ENCODE measurements at regions not wholly inside any gene's neighbourhood (a gene's known extent, or its start where the extent isn't known, plus 50 kb on each side); places are given as distances from the start of the nearest gene placed in this dataset.

DNA sequence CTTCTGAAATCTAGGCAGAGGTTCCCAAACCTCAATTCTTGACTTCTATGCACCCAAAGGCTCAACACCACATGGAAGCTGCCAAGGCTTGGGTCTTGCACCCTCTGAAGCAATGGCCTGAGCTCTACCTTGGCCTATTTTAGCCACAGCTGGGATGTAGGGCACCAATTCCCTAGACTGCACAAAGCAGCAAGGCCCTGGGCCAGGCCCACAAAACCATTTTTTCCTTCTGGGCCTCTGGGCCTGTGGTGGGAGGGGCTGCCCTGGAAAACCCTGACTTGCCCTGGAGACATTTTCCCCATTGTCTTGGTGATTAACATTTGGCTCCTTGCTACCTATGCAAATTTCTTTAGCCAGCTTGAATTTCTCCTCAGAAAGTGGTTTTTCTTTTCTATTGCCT is 315.2 kb downstream of the DCDC2C start:
- no peak for DNase-seq (ENCODE audit: low read depth)
- H3K4me3 ChIP-seq (replicated peaks; ENCODE audit: low read depth, low read length) = no peak overlapping the region
- TF ChIP-seq, protein P1, sequence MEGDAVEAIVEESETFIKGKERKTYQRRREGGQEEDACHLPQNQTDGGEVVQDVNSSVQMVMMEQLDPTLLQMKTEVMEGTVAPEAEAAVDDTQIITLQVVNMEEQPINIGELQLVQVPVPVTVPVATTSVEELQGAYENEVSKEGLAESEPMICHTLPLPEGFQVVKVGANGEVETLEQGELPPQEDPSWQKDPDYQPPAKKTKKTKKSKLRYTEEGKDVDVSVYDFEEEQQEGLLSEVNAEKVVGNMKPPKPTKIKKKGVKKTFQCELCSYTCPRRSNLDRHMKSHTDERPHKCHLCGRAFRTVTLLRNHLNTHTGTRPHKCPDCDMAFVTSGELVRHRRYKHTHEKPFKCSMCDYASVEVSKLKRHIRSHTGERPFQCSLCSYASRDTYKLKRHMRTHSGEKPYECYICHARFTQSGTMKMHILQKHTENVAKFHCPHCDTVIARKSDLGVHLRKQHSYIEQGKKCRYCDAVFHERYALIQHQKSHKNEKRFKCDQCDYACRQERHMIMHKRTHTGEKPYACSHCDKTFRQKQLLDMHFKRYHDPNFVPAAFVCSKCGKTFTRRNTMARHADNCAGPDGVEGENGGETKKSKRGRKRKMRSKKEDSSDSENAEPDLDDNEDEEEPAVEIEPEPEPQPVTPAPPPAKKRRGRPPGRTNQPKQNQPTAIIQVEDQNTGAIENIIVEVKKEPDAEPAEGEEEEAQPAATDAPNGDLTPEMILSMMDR (IDR thresholded peaks at IDR 0.05; ENCODE audit: low read length, missing control alignments) = no peak

DNA sequence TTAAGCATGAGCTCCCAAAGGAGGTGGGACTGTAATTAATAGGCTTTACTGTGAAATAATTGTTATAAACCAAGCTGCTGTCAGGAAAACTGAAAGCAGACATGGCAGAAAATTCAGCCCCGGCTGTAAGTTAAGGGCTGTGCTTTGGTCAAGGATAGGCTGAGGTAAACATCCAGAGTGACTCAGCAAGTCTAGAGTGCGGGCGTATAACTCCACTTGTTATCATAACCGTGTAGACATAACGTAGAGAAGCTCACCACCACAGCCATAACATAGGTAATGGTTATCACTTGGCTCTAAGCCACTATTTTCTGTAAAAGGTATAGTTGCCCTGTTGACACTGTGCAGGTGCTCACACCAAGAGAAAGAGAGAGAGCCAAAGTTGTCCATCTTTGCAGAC is 316.8 kb downstream of the DCDC2C start:
- no peak overlapping the region for H3K4me3 ChIP-seq (replicated peaks; ENCODE audit: low read depth, low read length)
- TF ChIP-seq, protein P1 (IDR thresholded peaks at IDR 0.05; ENCODE audit: low read length, missing control alignments) = no peak
- peak; percentile 0 for DNase-seq (ENCODE audit: low read depth)

DNA sequence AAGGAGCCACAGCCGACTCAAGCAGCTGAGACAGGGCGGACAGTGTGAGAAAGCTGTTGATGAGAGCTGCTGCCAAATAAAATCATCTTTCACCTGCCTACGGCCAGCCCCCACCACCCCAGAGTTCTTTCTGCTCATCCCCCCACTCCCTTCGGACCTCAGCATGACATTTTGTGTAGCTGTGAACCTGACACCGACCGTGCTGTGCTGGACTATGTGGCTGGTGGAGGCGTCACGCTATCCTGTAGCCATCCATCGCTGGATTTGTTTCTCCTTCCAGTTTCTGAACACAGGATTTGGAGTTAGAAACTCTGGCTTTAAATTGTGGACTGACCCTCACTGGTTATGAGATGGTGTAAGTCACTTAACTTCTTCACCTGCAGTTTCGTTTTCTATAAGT is 317.3 kb downstream of the DCDC2C start:
- no peak overlapping the region for H3K4me3 ChIP-seq (replicated peaks; ENCODE audit: low read depth, low read length)
- DNase-seq (ENCODE audit: low read depth) = no peak
- TF ChIP-seq, protein P1 (IDR thresholded peaks at IDR 0.05; ENCODE audit: low read length, missing control alignments) = no peak

DNA sequence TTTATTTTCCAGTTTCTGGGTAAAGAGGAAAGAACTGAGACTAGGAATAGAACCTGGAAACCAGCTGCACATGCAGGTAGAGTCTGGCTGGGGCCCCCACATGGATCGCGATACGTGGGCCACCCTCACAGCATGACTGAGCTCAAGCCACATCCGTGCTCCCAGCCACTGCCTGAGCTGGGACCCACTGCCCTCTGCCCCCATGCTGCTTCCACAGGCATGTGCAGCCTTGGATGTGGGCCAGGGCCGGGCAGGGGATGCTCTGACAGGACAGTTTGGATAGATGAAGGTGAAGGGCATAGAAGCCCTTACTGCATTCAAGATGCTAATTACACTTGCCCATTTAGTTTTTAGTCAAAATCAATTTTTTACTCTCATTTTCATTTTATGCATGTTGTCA is 321.2 kb downstream of the DCDC2C start:
- no peak overlapping the region for H3K4me3 ChIP-seq (replicated peaks; ENCODE audit: low read depth, low read length)
- TF ChIP-seq, protein P1 (IDR thresholded peaks at IDR 0.05; ENCODE audit: low read length, missing control alignments) = no peak
- DNase-seq (ENCODE audit: low read depth) = no peak

DNA sequence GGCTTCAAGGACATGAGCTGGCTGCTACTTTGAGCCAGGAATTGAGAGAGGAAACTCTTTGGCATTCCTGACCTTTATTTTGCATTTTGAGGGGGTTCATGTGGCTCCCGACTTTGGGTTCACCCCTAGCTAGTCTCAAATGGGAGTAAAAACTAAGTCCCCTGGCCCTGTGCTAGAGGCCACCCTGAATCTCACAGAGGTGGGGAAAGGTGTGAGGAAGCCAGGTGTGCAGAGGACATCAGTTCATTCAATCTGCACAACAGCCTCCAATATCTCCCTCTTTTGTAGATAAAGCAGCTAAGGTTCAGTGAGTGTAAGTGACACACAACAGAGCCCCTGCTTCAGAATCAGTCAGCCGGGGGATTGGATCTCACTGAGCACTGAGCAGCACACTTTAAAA is 325.7 kb downstream of the DCDC2C start:
- TF ChIP-seq, protein P1 (IDR thresholded peaks at IDR 0.05; ENCODE audit: low read length, missing control alignments) = no peak
- no peak overlapping the region for H3K4me3 ChIP-seq (replicated peaks; ENCODE audit: low read depth, low read length)
- no peak for DNase-seq (ENCODE audit: low read depth)

DNA sequence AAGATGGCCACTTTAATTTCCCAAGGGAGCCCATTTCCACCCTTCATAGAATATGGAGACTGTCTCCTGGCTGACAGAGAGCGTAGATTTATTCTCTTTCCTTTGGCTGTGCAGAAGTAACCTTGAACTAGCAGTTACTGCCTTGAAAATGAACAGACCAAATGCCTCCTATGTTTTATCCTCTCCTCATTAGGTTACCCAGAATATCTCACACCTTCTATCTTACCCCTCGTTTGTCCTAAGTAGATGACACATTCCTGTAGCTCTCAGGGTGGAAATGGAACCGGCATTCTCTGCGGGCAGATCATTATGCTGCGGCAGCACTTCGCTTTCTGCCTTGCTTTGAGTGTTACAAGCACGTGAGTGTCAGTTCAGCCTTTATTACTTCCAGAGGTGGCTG is 336.5 kb downstream of the DCDC2C start:
- TF ChIP-seq, protein P1 (IDR thresholded peaks at IDR 0.05; ENCODE audit: low read length, missing control alignments) = no peak
- H3K4me3 ChIP-seq (replicated peaks; ENCODE audit: low read depth, low read length) = no peak overlapping the region
- DNase-seq (ENCODE audit: low read depth) = no peak

DNA sequence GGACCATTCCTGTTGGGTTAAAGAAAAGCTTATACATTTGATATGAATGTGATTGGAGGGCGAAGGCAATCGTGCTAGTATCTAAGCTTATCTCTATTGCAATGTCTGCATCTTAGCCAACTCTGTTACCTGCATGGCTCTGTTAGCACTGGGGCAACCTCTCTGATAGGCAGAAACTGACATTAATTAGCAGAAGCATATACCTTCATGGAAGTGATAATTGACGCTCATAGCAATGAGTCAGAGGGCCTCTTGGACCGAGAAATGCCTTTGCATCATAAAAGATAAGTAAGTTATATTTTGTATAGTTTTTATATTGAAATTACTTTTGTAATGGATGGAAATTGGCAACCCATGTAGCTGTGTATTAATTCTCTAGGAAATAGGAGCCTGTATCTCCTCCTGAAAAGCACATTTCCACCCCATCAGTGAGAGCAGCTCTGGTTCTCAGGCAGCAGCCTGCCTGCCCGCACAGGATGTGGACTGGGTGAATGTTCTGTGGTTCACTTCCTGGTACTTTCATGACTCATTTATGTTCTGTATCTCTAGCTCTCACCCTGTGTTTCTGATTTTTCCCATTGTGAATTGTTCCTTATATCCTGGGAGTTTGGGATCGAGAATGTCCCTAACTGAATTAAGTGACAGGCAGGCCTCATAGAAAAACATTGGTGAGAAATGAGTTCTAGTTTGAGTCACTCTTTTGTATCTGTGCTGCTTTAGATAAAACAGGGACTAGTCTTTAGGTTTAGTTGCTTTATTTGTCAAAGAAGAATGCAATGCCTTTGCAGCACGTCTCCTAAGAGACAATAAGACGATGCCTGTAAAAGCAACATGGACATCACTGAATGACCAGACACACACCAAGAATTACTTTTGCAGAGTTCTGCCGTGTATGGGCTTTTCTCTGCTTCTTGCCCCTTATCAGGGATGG is 344.9 kb downstream of the DCDC2C start:
- TF ChIP-seq, protein P1 (IDR thresholded peaks at IDR 0.05; ENCODE audit: low read length, missing control alignments) = no peak
- H3K4me3 ChIP-seq (replicated peaks; ENCODE audit: low read depth, low read length) = no peak overlapping the region
- peak; percentile 53 for DNase-seq (ENCODE audit: low read depth)

Data from fibroblast of pulmonary artery (primary cell).